SK-N-SH (cell line): ENCODE measurements at regions not wholly inside any gene's neighbourhood (a gene's known extent, or its start where the extent isn't known, plus 50 kb on each side); places are given as distances from the start of the nearest gene placed in this dataset.

ENCODE experiments used
- CHD2 ChIP-seq: fragments of 150-350 bp; IDR thresholded peaks from 2 replicates; pipeline ENCODE4 v1.6.1; 2018; ENCODE audit warnings: low read length; ENCODE audit not compliant: partially characterized antibody
- ELF1 ChIP-seq: IDR thresholded peaks from 2 replicates; pipeline ENCODE4 v1.4.0; 2012
- EP300 ChIP-seq, 2 experiments: IDR thresholded peaks; 2 replicates each; pipeline versions ENCODE4 v1.4.0 to v1.6.1; 2012; ENCODE audit warnings: borderline replicate concordance in 1 of 2, low read depth in 1 of 2, low read length in 1 of 2
- FOXJ3 ChIP-seq: sonication (generic); formaldehyde crosslinking; IDR thresholded peaks from 2 replicates; pipeline ENCODE4 v1.5.1; 2020; ENCODE audit warnings: mild to moderate bottlenecking, missing genetic modification reagents
- GATA2 ChIP-seq: sonication (generic); formaldehyde crosslinking; IDR thresholded peaks from 2 replicates; pipeline ENCODE4 v1.5.0; 2020; ENCODE audit warnings: mild to moderate bottlenecking, missing genetic modification reagents
- POLR2AphosphoS5 ChIP-seq: IDR thresholded peaks from 2 replicates; pipeline ENCODE4 v1.6.1; 2012; ENCODE audit warnings: low read depth, low read length
- RAD21 ChIP-seq: IDR thresholded peaks from 2 replicates; pipeline ENCODE4 v1.6.1; 2012; ENCODE audit warnings: mild to moderate bottlenecking, low read length
- TAF1 ChIP-seq: IDR thresholded peaks from 2 replicates; pipeline ENCODE4 v1.6.1; 2012; ENCODE audit warnings: low read depth, mild to moderate bottlenecking, low read length, moderate library complexity, borderline replicate concordance
- TCF12 ChIP-seq: IDR thresholded peaks from 2 replicates; pipeline ENCODE4 v1.4.0; 2012
- YY1 ChIP-seq: IDR thresholded peaks from 2 replicates; pipeline ENCODE4 v1.4.0; 2012; ENCODE audit warnings: low read depth, mild to moderate bottlenecking
- TF ChIP-seq, protein P1 (sequence below): fragments of 200-600 bp; sonication (generic); IDR thresholded peaks from 2 replicates; pipeline ENCODE4 v1.6.1; 2017; ENCODE audit warnings: antibody characterized with exemption, mild to moderate bottlenecking, moderate library complexity

- TF ChIP-seq TAF1 = no peak
- no peak for TF ChIP-seq EP300 (IDR thresholded peaks at IDR 0.05; ENCODE audit: borderline replicate concordance in 1 of 2, low read depth in 1 of 2, low read length in 1 of 2)
- TF ChIP-seq TCF12 = no peak
- TF ChIP-seq, protein P1, sequence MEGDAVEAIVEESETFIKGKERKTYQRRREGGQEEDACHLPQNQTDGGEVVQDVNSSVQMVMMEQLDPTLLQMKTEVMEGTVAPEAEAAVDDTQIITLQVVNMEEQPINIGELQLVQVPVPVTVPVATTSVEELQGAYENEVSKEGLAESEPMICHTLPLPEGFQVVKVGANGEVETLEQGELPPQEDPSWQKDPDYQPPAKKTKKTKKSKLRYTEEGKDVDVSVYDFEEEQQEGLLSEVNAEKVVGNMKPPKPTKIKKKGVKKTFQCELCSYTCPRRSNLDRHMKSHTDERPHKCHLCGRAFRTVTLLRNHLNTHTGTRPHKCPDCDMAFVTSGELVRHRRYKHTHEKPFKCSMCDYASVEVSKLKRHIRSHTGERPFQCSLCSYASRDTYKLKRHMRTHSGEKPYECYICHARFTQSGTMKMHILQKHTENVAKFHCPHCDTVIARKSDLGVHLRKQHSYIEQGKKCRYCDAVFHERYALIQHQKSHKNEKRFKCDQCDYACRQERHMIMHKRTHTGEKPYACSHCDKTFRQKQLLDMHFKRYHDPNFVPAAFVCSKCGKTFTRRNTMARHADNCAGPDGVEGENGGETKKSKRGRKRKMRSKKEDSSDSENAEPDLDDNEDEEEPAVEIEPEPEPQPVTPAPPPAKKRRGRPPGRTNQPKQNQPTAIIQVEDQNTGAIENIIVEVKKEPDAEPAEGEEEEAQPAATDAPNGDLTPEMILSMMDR = no peak
- no peak for TF ChIP-seq YY1
- TF ChIP-seq RAD21 = no peak
- TF ChIP-seq CHD2 = no peak
- TF ChIP-seq POLR2AphosphoS5 = no peak
- no peak for TF ChIP-seq GATA2 (CRISPR knock-in tag)
- TF ChIP-seq ELF1 = no peak
- no peak for TF ChIP-seq FOXJ3
Observed at GRCh38 chr1:192512426-192513162, 63.0 kb upstream of the RGS1 start.
